NCI-H146 treated with DMSO at 0.1 percent for 48 hours (cell line): ENCODE measurements at regions not wholly inside any gene's neighbourhood (a gene's known extent, or its start where the extent isn't known, plus 50 kb on each side); places are given as distances from the start of the nearest gene placed in this dataset.

ENCODE experiments used
- DNase-seq: peaks from one replicate; lab custom pipeline; 2025; ENCODE audit not compliant: unreplicated experiment; lab: John Stamatoyannopoulos, UW

DNA sequence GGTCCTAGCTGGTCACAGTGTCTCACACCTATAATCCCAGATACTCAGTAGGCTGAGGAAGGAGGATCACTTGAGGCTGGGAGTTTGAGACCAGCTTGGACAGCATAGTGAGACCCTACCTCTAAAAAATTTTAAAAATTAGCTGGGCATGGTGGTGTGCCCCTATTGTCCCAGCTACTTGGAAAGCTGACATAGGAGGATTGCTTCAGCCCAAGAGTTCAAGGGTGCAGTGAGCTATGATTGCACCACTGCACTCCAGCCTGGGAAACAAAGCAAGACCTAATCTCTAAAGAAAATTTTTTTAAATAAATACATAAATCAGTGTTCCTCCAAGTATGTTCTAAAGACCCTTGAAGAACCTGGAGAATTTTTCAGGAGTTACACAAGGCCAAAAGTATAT is 50.6 kb upstream of the GNAO1 start:
- DNase-seq = no peak

DNA sequence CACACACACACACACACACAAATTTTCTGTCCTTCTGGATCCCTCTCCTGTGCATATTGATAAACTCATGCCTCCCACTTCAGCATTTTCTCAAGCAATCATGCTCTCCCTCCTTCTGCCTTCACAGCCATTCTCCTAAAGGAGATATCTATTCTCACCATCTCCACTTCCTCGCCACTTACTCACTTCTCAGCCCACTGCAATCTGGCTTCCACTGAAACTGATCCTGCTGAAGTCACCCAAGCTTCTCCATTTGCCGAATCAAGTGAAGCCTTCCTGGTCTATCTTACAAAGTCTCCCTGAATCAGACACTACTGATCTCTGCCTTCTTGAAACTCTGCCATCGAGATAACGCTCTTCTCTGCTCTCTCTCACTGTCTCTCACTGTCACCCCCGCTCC is 54.0 kb upstream of the GNAO1 start:
- no peak for DNase-seq

DNA sequence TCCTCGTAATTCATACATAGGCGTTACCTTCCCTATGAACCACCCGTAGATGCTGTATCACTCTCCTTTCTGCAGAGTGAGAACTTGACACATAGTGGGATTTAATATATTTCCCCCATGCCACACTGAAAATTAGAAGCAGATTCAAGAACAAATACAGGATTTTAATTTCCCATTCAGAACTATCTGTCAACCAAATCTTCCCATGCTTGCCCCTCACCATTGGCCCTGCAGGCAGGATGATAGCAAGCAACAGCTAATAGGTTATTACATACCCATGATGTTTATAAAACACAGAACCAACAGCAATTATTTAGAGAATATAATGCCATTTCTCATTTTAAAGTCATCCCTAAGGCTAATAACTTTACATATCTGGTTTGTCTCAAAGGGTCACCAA is 55.0 kb upstream of the GNAO1 start:
- no peak for DNase-seq

DNA sequence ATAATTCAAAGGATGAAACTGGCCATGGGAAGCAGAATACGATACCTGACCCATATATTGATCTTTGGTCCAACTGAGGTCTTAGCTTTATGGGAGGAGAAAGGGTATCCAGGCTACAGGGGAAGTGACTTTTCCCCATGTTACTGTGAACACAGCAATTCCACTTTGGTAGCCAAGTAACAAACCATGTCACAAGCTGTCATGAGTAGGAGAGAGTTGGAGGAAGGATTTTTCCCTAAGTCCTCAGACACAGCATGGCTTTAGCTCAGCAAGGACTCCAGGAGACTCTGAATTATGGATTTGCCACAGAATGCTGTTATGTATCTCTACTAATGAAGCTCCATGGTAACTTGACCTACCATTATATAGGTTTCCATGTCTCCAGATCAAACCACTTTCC is 56.5 kb upstream of the GNAO1 start:
- DNase-seq = no peak

DNA sequence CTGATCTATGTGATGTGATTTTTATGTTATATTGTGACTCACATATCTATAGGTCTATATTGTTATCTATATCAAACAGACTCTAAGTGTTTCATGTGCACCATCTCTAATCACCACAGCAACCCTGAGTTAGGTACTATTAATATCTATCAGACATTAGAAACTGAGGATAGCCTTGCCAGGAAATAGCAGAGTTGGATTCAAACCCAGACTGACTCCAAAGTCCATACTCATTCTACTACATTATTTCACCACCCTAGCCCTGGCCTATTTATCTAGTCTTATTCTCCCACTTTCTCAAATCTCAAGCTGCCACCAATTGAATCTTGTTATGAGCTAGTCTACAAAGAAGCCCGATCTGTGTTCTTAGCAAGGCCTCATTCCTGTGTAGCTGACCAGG is 65.4 kb upstream of the GNAO1 start:
- no peak for DNase-seq

DNA sequence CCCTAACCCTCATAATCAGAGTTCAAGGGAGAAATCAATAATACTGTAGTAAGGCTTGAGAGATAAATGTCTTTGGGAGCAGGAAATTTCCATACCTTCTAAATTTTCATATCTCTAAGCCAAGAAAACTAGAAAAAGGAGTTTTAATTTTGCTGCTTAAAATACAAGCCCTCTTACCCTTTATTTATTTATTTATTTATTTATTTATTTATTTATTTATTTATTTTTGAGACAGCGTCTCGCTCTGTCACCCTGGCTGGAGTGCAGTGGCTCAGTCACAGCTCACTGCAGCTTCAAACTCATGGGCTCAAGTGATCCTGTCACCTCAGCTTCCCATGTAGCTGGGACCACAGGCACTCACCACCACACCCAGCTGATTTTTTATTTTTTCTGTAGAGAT is 69.0 kb upstream of the GNAO1 start:
- DNase-seq = no peak

DNA sequence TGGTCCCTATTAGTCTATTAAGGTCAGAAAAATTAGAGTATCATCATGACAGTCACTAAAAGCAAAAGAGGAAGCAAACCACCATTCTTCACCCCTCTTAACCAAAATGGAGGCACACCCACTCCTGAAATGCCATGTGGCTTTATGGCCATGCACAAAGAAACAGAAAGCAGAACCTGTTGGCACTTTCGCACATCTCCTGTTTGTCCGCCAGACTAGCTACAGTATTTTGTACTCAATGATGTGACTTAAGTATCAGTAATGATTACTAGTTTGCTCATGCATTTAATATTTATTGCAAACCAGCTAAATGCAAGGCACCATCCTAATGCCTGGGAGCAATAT is 70.2 kb upstream of the GNAO1 start:
- no peak for DNase-seq

DNA sequence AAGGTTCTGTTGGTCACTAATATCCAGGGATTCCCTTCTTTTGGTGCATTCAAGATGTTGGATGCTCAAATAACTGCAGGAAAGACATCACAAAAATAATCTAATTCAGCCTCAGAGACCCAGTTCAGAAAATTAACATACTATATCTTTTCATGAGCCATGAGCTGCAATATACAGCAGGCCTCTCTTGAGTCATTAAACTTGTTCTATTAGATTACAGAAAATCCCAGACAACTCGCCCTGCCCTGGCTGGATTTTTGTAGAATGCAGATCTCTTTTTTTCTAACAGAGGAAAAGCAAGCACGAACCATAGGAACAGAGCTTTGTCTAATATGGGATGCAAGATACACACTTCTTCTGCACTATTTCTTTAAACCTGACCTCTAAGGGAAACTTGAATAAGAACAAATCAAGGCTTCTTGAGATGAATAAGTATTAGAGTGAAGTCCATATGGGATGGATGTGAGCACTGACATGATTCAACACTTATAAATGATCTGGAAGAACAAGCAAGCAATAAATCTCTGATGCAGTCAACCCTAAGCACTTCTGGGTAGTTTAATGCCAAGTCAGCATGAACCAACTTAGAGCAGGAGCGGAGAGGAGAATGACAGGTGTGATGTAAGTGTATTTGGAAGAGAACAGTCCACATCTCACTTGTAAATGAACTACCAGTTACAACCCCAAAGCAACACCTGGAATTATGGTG is 70.7 kb upstream of the GNAO1 start:
- no peak for DNase-seq

DNA sequence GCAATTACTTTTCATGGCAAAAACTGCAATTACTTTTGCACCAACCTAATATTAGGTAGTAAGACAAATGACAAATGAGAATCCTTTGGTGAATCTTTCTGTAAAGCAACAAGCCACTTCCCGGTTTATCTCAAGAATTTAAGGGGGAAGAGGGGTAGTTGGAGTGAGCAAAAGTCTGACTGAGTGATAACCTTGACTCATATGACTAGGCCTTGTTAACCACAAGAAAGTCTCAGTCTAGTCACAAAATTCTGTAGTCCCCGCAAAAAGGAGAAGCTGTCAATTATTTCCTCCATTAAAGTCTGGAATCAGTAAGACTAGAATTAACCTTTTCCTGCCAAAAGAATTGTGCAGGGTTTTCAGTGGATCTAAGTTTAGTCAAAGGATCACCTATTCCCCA is 72.2 kb upstream of the GNAO1 start:
- no peak for DNase-seq

DNA sequence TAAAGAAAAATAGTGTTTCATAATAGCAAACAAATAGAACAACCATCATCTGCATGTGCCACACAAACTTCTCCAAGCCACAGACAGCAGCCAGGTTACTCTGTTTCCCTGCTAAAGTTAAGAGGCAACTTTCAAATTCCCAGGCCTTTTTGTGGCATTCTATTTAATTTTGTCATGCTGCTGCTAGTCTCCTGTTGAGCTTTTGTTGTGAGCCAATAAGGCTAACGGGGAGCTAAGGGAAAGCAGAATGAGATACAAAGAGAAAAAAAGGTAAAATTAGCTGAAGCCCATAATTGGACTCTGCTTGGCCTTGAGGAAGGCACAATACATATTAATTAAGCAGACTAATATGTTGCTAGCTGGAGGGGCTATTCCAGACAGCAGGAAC is 74.7 kb upstream of the GNAO1 start:
- no peak for DNase-seq

DNA sequence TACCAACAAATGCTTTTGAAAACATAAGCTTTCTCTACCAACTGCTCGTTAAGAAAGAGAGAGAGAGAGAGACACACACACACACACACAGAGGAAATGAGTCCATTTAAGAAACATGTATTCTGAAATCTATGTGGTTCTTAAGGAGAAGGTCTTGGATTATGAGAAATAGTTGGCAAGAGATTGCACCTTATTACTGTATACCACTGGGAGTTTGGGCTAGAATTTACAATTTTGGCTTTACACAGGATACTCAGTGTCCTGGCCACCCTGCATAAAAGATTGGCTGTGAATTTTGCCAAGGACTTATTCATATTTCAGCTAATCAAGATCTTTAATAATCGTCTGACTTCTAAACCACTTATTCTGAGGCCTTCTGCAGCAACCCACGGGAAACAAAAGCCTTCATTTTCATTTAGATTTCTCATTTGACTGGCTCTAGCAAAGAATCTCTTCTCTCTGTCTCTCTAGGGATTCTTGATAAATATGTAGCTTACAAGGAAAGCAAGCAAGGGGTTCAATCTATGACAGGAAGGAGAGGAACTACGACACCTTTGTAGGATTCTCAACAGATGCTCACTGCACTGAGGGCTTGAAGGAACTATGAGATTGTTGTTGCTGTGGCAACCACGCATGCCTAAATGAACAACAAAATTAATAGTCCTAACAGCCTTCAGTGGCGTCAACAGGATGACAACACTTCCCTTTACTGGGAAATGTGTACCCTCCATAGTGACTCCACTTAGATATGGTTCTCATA is 75.3 kb upstream of the GNAO1 start:
- no peak for DNase-seq

DNA sequence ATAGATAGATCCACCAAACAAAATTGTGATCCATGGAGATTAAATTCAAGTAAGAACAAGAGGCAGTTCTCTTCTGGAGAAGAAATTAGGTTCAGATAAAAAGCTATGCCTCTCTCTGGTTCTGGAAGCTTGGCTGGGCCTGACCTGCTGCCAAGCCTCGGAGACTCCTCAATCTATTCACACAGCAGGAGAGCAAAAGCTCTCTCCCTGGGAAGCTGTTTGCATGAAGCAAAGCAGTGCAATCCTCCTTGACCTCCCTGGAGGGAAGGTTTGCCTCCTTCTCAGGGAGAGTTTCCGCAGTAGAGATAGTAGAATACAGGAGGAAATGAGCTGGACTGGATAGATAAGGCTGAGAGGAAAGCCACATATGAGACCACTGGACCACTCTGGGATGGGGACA is 78.1 kb upstream of the GNAO1 start:
- DNase-seq = no peak

DNA sequence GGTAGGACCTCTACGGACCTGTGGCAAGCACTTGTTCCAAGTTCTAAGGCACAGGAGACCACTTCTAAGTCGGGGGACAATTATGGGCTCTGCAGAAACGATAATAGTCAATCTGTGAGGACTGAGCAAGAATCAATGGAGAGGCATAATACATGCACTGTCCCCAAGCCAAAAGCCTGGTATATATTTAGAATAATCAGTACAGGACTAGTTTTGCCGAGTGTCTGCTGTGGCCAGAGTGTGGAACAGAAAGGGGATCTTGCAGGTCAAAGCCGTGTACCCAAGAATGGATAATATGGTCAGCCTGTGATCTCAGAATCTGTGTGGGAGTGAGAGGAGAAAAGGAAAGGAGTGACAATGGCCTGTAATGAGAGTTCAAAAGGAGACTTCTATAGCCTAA is 80.2 kb upstream of the GNAO1 start:
- DNase-seq = no peak

DNA sequence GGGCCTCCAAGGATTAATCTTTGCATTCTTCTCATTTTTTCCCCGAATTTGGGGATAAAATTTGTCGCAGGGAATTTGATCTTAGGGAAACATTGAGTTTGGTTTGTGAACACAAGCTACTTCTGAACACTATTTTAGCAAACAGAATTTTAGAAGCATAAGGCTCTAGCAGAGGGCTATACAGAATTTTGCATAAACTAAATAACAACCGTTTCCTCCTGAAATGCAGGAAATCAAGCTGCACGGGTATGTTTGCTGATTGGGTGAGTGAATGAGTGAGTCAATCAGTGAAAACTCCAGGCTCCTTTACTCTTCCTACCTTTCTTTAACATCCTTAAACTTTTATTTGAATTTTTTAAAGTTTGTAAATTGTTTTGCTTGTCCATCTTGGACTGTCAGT is 81.3 kb upstream of the GNAO1 start:
- DNase-seq = no peak

DNA sequence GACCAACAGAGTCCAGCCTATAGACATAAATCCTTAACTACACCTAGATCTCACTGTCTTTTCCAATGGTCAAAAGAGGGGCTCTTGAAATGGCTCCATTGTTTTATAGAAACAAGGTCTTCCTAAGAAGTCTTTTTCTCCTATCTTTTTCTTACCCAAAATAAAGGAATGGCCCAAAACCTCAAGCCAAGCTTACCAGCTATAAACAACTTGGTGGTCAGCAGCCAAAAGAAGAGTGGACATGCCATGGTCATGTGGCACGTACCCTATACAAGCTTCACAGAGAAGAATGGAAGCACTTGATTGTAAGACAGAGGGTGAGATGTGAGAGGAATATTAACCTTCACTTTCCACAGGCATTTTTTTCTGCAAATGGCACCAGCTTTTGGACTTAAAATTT is 82.1 kb upstream of the GNAO1 start:
- DNase-seq = no peak

DNA sequence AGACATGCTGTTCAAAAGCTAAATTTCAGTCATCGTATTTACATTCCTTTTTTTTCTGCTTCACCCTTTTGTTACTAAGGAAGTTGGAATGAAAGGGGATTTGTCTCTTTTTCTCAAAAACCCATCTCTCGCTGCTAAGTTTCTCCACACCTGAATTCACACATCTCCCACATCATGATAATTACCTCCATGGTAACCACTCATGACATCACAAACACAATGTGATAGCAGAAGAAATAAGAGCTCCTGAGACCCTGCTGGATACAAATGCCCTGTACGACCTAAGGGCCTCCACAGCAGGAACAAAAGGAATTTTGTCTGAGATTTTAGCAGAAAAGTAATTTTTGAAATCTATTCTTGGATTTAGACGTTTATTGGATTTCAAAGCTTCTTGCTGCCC is 82.6 kb upstream of the GNAO1 start:
- DNase-seq = peak; percentile 2

DNA sequence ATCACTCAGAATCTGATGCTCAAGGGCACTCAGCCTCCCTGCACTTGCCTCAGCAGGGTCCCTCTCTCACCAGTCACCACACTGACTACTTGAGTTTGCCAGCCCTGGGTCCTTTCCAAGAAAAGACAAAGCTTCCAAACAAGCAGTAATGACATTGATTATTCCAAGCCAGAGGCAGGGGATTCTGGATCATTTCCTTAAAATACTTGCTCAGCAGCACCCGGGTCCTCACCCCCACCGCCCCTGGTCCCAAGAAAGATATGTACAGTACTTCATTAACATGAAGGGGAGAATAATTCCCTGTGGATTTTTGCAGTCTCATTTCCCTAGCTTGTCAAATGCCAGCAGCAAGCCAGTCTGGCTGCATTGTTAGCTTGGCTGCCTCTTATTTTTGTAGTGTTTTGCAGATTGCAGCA is 83.2 kb upstream of the GNAO1 start:
- no peak for DNase-seq

DNA sequence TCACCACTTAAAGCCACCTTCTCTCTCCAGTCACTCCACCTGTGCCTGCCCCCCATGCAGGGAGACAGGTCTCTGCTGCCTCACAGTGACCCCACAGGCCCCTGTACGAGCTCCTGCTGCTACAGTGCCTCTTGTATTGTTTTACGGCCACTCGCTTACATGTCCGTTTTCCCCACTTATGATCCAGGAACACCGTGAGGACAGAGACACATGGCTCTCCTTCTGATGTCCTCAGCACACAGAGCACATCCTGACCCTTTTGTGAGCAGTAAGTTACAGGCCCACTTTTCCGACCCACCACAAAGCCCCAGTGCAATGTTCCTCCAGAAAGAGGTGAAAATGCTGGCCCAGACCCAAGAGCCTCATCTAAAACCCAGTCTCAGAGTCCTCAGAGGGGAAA is 84.8 kb upstream of the GNAO1 start:
- DNase-seq = no peak

DNA sequence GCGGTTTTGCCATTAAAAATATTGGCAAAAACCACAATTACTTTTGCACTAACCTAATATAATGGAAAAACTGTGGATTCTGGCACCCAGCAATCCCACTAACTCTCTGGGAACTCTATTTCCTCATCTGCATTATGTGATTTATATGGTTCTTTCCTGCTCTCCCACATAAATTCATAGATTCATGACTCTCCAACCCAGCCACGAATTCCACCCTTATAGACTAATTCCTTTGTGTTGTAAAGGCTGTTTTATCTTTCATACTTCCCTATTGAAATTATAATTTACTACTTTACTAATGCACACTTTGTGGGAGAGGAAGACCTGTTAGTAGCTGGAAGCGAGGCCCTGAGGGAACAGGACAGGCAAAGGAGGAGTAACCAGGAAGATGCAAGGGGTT is 88.4 kb upstream of the GNAO1 start:
- DNase-seq = no peak

DNA sequence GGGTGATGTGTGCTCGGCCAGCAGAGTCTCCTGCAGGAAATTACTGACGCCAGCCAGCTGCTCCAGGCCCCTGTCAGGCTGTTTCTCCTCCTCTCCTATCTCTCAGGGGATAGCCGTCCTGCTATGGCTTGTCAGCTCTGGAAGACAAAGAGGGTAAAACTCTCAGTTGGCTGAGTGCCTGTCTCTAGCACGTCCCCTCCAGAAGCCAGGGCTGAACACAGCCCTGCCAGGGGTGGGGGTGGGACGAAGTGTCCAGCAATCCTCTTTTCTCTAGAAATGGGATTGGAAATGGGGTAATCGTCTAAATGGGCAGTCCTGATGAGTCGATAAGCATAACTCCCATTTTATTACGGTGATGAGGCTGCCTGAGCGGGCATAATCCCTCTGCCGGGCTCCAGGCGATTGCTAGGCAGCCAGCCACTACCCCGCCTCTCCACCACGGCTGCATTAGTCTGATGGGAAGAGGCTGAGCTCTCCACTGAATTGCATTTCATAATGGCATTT is 89.1 kb upstream of the GNAO1 start:
- DNase-seq = no peak

DNA sequence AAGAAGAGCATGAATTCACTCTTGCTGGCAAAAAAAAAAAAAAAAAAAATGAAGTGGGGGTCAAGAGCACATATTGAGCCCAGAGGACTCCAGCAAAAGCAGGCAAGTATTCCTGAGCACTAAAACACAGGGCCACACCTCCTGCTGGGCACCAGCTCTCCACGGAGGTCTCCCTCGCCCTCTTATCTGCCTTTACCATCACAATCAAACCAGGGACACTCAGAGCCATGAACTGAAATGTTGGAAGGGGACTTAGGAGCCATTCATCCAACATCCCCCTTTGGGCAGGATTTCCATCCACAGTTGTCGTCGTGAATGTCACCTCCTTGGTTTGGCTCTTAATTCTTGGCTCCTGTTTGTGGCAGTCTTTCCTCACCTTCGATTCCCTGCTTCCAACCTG is 89.8 kb upstream of the GNAO1 start:
- no peak for DNase-seq

DNA sequence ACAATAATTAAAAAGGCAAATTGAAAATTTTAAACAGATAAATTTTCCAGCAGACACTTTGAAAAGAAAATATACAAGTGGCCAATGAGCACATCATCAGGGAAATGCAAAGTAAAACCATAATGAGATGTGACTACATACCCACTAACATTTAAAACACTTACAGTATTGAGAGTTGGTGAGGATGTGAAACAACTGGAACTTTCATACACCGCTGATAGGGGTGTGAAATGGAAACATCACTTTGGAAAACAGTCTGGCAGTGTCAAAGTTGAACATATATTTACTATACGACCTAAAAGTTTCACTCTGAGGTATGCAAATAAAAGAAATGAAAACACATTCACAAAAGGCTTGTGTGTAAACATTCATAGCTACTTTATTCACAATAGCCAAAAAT is 94.0 kb upstream of the GNAO1 start:
- DNase-seq = no peak

DNA sequence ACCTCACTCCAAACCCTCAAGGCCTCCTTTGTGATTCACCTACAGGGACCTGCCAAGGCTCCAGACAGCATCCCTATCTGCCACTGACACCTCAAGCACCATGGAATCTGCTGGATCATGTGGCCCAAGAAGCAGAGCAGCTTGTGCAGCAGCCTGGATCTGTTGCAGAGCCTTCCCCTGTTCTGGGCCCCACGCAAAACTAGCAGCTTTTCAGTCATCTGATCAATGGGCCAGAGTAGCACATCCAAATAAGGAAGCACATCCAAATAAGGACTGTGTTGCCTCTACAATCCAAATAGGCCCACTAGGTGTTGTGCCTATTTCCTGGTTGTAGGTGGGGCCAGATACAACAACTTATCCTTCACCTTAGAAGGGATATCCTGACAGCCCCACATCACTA is 97.1 kb upstream of the GNAO1 start:
- no peak for DNase-seq
